ENCODE measurements at regions not wholly inside any gene's neighbourhood (a gene's known extent, or its start where the extent isn't known, plus 50 kb on each side); places are given as distances from the start of the nearest gene placed in this dataset.

- CTCF ChIA-PET: no interaction called here
- Mint-ChIP-seq H3K27me3 (ENCODE audit: insufficient read depth, unreplicated experiment) (no peaks in the 10 kb centered on the region), H3K27ac (ENCODE audit: low read depth, unreplicated experiment) (no peak overlapping the region), H3K9me3 (ENCODE audit: unreplicated experiment) (peaks cover 17% of the 10 kb centered on the region), H3K4me1 (ENCODE audit: insufficient read depth, unreplicated experiment) (no peaks in the 10 kb centered on the region), H3K4me3 (ENCODE audit: unreplicated experiment) (no peak overlapping the region), H3K36me3 (ENCODE audit: insufficient read depth, unreplicated experiment) (no peaks in the 10 kb centered on the region)
- POLR2A ChIA-PET: no interaction called here
- intact Hi-C loops (cut with micrococcal nuclease): no loop called here
- BruUV-seq (replicated peaks): no TSS peak
- no peak for TF ChIP-seq CTCF (IDR thresholded peaks at IDR 0.05; ENCODE audit: unreplicated experiment)
- no peak for DNase-seq (ENCODE audit: unreplicated experiment)
Measured at GRCh38 chr2:2831633-2832032, 500.6 kb upstream of the MYT1L start.

DNA sequence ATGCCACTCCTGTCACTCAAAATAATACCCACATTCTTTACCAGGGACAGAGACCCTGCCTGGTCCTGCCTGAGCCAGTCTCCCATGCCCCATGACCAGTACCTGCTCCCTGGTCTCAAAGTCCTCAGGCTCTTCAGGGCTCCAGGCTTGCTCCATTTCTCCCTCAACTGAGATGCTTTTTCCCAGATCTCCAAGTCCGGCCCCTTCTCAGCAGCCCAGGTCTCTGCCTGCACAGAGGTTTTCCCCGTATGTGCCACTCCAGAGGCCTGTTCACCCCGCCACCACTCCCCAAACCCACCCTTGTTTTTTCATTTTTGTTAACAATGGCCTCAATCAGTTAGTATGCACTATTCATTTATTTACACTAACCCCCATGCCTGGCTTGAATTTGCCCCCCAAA is 499.5 kb upstream of the MYT1L start:
- POLR2A ChIA-PET: no interaction called here
- intact Hi-C loops (cut with micrococcal nuclease): no loop called here
- Mint-ChIP-seq H3K27ac (ENCODE audit: low read depth, unreplicated experiment) (no peak overlapping the region), H3K4me1 (ENCODE audit: insufficient read depth, unreplicated experiment) (no peaks in the 10 kb centered on the region), H3K9me3 (ENCODE audit: unreplicated experiment) (peaks cover 17% of the 10 kb centered on the region), H3K27me3 (ENCODE audit: insufficient read depth, unreplicated experiment) (no peaks in the 10 kb centered on the region), H3K36me3 (ENCODE audit: insufficient read depth, unreplicated experiment) (no peaks in the 10 kb centered on the region), H3K4me3 (ENCODE audit: unreplicated experiment) (no peak overlapping the region)
- no TSS peak for BruUV-seq (replicated peaks)
- TF ChIP-seq CTCF (IDR thresholded peaks at IDR 0.05; ENCODE audit: unreplicated experiment): no peak
- no peak for DNase-seq (ENCODE audit: unreplicated experiment)
- CTCF ChIA-PET: no interaction called here

DNA sequence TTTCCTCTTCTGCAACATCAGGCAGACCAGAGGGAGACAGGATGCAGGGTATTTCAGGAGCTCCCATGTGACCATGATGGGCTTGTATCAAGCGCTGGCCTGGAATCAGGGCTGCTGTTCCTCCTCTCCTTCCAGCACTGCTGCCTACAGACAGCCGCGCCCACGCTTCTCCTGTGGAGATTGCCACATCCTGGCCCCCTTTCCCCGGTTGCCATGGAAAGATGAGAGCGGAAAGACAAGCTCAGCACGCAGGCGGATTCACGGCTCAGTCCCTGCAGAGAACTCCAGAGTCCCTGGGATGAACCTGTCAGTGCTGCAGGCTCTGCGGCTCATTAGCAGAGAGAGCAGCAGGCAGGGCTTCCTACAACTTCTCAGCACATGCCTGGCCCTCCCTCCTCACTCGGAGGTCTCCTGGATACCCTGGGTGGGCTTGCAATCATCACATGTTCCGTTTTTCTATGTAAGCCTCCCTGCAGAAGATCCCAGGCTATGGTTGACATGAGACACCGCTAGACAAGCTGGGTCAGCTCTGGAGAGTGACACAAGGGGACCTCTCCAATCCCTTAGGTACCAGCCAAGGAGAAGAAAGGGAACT is 497.8 kb upstream of the MYT1L start:
- DNase-seq (ENCODE audit: unreplicated experiment): no peak
- Mint-ChIP-seq H3K9me3 (ENCODE audit: unreplicated experiment) (peaks cover 25% of the 10 kb centered on the region), H3K27me3 (ENCODE audit: insufficient read depth, unreplicated experiment) (no peaks in the 10 kb centered on the region), H3K27ac (ENCODE audit: low read depth, unreplicated experiment) (no peak overlapping the region), H3K36me3 (ENCODE audit: insufficient read depth, unreplicated experiment) (no peaks in the 10 kb centered on the region), H3K4me1 (ENCODE audit: insufficient read depth, unreplicated experiment) (no peaks in the 10 kb centered on the region), H3K4me3 (ENCODE audit: unreplicated experiment) (no peak overlapping the region)
- TF ChIP-seq CTCF (IDR thresholded peaks at IDR 0.05; ENCODE audit: unreplicated experiment): no peak
- POLR2A ChIA-PET: no interaction called here
- BruUV-seq (replicated peaks): no TSS peak
- CTCF ChIA-PET: interaction anchor here (0.6 to 0.9 kb wide), 2 partner anchors 427 to 1087 kb away, joined by 3 read pairs; no protein-coding TSS in a partner anchor
- intact Hi-C loops (cut with micrococcal nuclease): no loop called here

DNA sequence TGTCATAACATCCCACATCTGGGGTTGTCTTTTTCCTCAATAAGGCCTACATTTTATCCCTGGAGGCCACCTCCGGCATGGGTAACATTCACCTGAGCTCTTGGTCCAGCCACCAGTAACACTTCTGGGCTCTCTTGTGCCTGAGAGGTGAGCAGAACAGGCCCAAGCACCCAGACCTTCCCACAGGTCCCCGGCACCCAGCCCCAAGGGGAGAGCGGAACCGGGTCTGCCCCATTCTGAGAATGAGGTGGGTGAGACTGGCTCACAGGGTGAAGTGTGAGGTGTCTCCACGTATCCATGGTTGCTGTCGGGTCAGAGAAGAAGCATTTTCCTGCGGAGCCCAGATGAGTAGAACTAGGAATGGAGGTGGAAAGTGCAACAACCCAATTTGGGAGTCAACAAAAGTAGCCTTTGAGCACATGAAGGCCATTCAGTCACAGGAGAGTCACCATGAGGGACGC is 496.7 kb upstream of the MYT1L start:
- intact Hi-C loops (cut with micrococcal nuclease): no loop called here
- DNase-seq (ENCODE audit: unreplicated experiment): no peak
- Mint-ChIP-seq H3K27ac (ENCODE audit: low read depth, unreplicated experiment) (no peak overlapping the region), H3K4me3 (ENCODE audit: unreplicated experiment) (no peak overlapping the region), H3K27me3 (ENCODE audit: insufficient read depth, unreplicated experiment) (no peaks in the 10 kb centered on the region), H3K9me3 (ENCODE audit: unreplicated experiment) (peaks cover 25% of the 10 kb centered on the region), H3K36me3 (ENCODE audit: insufficient read depth, unreplicated experiment) (no peaks in the 10 kb centered on the region), H3K4me1 (ENCODE audit: insufficient read depth, unreplicated experiment) (no peaks in the 10 kb centered on the region)
- TF ChIP-seq CTCF (IDR thresholded peaks at IDR 0.05; ENCODE audit: unreplicated experiment): no peak
- ChIA-PET CTCF (no interaction called here), POLR2A (no interaction called here)
- BruUV-seq (replicated peaks): no TSS peak

Data from MCF 10A (cell line).